GM19351 (cell line): ENCODE measurements at regions not wholly inside any gene's neighbourhood (a gene's known extent, or its start where the extent isn't known, plus 50 kb on each side); places are given as distances from the start of the nearest gene placed in this dataset.

Experiments used
- ATAC-seq: cut with Tn5 transposase; IDR thresholded peaks from one replicate; pipeline ENCODE4 v1.9.1; 2021; ENCODE audit warnings: mild to moderate bottlenecking, moderate library complexity; ENCODE audit not compliant: unreplicated experiment

- ATAC-seq = no peak
Measured at GRCh38 chr12:132439333-132439904, 50.5 kb upstream of the FBRSL1 start.

- ATAC-seq = no peak
Measured at GRCh38 chr12:132438726-132439125, 51.2 kb upstream of the FBRSL1 start.

- no peak for ATAC-seq
Measured at GRCh38 chr12:132437943-132438700, 51.8 kb upstream of the FBRSL1 start.

- ATAC-seq = no peak
Measured at GRCh38 chr12:132437252-132437932, 52.6 kb upstream of the FBRSL1 start.

GRCh38 chr12:132436791-132437251 is 53.1 kb upstream of the FBRSL1 start:
- no peak for ATAC-seq

GRCh38 chr12:132435486-132436187 is 54.3 kb upstream of the FBRSL1 start:
- no peak for ATAC-seq

GRCh38 chr12:132433641-132434395 is 56.1 kb upstream of the FBRSL1 start:
- no peak for ATAC-seq

GRCh38 chr12:132432721-132433577 is 57.0 kb upstream of the FBRSL1 start:
- ATAC-seq = no peak

- no peak for ATAC-seq
Measured at GRCh38 chr12:132432126-132432705, 57.7 kb upstream of the FBRSL1 start.

GRCh38 chr12:132430838-132431774 is 58.8 kb upstream of the FBRSL1 start:
- ATAC-seq = no peak

- ATAC-seq = peak; percentile 83
Measured at GRCh38 chr12:132429946-132430643, 59.9 kb upstream of the FBRSL1 start.

- no peak for ATAC-seq
Measured at GRCh38 chr12:132429602-132429945, 60.4 kb upstream of the FBRSL1 start.

- no peak for ATAC-seq
Measured at GRCh38 chr12:132428936-132429601, 60.9 kb upstream of the FBRSL1 start.

- ATAC-seq = no peak
Measured at GRCh38 chr12:132427999-132428935, 61.7 kb upstream of the FBRSL1 start.

GRCh38 chr12:132427174-132427768 is 62.7 kb upstream of the FBRSL1 start:
- ATAC-seq = no peak
